WTC11 (cell line): ENCODE measurements at regions not wholly inside any gene's neighbourhood (a gene's known extent, or its start where the extent isn't known, plus 50 kb on each side); places are given as distances from the start of the nearest gene placed in this dataset.

Experiments used
- IRF2 ChIP-seq: sonication (generic); formaldehyde crosslinking; IDR thresholded peaks from 2 replicates; pipeline ENCODE4 v1.8.0; 2022; ENCODE audit warnings: low read depth, missing genetic modification reagents, borderline replicate concordance
- JUN ChIP-seq: sonication (generic); formaldehyde crosslinking; IDR thresholded peaks from 2 replicates; pipeline ENCODE4 v1.8.0; 2023; ENCODE audit warnings: mild to moderate bottlenecking, missing genetic modification reagents
- SMAD3 ChIP-seq: sonication (generic); formaldehyde crosslinking; IDR thresholded peaks from 2 replicates; pipeline ENCODE4 v1.8.0; 2022; ENCODE audit warnings: missing genetic modification reagents, mild to moderate bottlenecking, borderline replicate concordance
- SMAD4 ChIP-seq: sonication (generic); formaldehyde crosslinking; IDR thresholded peaks from 2 replicates; pipeline ENCODE4 v1.8.0; 2022; ENCODE audit warnings: mild to moderate bottlenecking, missing genetic modification reagents
- SP1 ChIP-seq: sonication (generic); formaldehyde crosslinking; conservative IDR thresholded peaks from 2 replicates; pipeline ENCODE4 v1.8.1; 2022; ENCODE audit warnings: missing genetic modification reagents
- TCF7 ChIP-seq: sonication (generic); formaldehyde crosslinking; IDR thresholded peaks from 2 replicates; pipeline ENCODE4 v1.8.0; 2022; ENCODE audit warnings: mild to moderate bottlenecking, low read depth, missing genetic modification reagents, moderate library complexity
- ZNF317 ChIP-seq: sonication (generic); formaldehyde crosslinking; IDR thresholded peaks from 2 replicates; pipeline ENCODE4 v1.8.1; 2023; ENCODE audit warnings: low read depth, mild to moderate bottlenecking, moderate library complexity, missing genetic modification reagents, borderline replicate concordance
- ZNF423 ChIP-seq: fragments of 250-450 bp; sonication (Bioruptor Pico); IDR thresholded peaks from 2 replicates; pipeline ENCODE4 v2.1.2; 2022; ENCODE audit warnings: mild to moderate bottlenecking, moderate library complexity
- TF ChIP-seq, protein P1 (sequence below): fragments of 200-600 bp; IDR thresholded peaks from 2 replicates; pipeline ENCODE4 v1.8.0; 2022; ENCODE audit warnings: antibody characterized with exemption
- TF ChIP-seq, protein P2 (sequence below): sonication (generic); formaldehyde crosslinking; IDR thresholded peaks from 2 replicates; pipeline ENCODE4 v1.8.0; 2022; ENCODE audit warnings: mild to moderate bottlenecking, missing genetic modification reagents
- TF ChIP-seq, protein P3 (sequence below): sonication (generic); formaldehyde crosslinking; IDR thresholded peaks from 2 replicates; pipeline ENCODE4 v1.8.0; 2022; ENCODE audit warnings: mild to moderate bottlenecking, missing genetic modification reagents
- TF ChIP-seq, protein P4 (sequence below): sonication (generic); formaldehyde crosslinking; conservative IDR thresholded peaks from 2 replicates; pipeline ENCODE4 v1.8.1; 2022; ENCODE audit warnings: mild to moderate bottlenecking, missing genetic modification reagents
- TF ChIP-seq, protein P5 (sequence below): sonication (generic); formaldehyde crosslinking; IDR thresholded peaks from 2 replicates; pipeline ENCODE4 v1.8.0; 2023; ENCODE audit warnings: missing genetic modification reagents, mild to moderate bottlenecking, borderline replicate concordance
- TF ChIP-seq, protein P6 (sequence below): fragments of 250-450 bp; sonication (Bioruptor Pico); IDR thresholded peaks from 2 replicates; pipeline ENCODE4 v1.9.0; 2021; ENCODE audit warnings: moderate library complexity, mild to moderate bottlenecking, inconsistent platforms, borderline replicate concordance

DNA sequence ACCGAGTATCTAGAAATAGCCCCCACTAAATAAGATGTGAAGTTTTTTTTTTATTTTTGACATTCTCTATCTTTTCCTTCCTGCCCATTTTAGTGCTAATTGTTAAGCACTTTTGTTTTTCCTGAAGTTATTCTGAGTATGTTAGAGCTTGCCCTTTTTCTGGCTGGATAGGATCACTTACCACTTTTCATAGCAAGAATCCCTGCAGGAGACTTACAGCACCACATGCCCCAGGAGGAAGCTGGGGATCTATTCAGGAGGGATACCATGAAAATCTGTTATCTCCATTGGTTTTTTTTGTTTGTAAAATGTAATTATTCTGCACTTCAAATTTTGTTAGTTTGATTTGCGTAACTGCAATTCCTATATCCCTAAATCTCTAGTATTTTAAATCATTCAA, 968.4 kb downstream of the ZPLD1 start:
- TF ChIP-seq ZNF423 (no peak), ZNF317 (CRISPR knock-in tag) (no peak), IRF2 (no peak), SP1 (CRISPR knock-in tag) (no peak), JUN (CRISPR knock-in tag) (no peak), SMAD3 (CRISPR knock-in tag) (no peak), SMAD4 (CRISPR knock-in tag) (no peak), TCF7 (no peak)
- TF ChIP-seq, protein P1, sequence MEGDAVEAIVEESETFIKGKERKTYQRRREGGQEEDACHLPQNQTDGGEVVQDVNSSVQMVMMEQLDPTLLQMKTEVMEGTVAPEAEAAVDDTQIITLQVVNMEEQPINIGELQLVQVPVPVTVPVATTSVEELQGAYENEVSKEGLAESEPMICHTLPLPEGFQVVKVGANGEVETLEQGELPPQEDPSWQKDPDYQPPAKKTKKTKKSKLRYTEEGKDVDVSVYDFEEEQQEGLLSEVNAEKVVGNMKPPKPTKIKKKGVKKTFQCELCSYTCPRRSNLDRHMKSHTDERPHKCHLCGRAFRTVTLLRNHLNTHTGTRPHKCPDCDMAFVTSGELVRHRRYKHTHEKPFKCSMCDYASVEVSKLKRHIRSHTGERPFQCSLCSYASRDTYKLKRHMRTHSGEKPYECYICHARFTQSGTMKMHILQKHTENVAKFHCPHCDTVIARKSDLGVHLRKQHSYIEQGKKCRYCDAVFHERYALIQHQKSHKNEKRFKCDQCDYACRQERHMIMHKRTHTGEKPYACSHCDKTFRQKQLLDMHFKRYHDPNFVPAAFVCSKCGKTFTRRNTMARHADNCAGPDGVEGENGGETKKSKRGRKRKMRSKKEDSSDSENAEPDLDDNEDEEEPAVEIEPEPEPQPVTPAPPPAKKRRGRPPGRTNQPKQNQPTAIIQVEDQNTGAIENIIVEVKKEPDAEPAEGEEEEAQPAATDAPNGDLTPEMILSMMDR, result no peak
- TF ChIP-seq, protein P2, sequence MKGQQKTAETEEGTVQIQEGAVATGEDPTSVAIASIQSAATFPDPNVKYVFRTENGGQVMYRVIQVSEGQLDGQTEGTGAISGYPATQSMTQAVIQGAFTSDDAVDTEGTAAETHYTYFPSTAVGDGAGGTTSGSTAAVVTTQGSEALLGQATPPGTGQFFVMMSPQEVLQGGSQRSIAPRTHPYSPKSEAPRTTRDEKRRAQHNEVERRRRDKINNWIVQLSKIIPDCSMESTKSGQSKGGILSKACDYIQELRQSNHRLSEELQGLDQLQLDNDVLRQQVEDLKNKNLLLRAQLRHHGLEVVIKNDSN (CRISPR knock-in tag), result no peak
- TF ChIP-seq, protein P3, sequence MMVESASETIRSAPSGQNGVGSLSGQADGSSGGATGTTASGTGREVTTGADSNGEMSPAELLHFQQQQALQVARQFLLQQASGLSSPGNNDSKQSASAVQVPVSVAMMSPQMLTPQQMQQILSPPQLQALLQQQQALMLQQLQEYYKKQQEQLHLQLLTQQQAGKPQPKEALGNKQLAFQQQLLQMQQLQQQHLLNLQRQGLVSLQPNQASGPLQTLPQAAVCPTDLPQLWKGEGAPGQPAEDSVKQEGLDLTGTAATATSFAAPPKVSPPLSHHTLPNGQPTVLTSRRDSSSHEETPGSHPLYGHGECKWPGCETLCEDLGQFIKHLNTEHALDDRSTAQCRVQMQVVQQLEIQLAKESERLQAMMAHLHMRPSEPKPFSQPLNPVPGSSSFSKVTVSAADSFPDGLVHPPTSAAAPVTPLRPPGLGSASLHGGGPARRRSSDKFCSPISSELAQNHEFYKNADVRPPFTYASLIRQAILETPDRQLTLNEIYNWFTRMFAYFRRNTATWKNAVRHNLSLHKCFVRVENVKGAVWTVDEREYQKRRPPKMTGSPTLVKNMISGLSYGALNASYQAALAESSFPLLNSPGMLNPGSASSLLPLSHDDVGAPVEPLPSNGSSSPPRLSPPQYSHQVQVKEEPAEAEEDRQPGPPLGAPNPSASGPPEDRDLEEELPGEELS (CRISPR knock-in tag), result no peak
- TF ChIP-seq, protein P4, sequence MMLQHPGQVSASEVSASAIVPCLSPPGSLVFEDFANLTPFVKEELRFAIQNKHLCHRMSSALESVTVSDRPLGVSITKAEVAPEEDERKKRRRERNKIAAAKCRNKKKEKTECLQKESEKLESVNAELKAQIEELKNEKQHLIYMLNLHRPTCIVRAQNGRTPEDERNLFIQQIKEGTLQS (CRISPR knock-in tag), result no peak
- TF ChIP-seq, protein P5, sequence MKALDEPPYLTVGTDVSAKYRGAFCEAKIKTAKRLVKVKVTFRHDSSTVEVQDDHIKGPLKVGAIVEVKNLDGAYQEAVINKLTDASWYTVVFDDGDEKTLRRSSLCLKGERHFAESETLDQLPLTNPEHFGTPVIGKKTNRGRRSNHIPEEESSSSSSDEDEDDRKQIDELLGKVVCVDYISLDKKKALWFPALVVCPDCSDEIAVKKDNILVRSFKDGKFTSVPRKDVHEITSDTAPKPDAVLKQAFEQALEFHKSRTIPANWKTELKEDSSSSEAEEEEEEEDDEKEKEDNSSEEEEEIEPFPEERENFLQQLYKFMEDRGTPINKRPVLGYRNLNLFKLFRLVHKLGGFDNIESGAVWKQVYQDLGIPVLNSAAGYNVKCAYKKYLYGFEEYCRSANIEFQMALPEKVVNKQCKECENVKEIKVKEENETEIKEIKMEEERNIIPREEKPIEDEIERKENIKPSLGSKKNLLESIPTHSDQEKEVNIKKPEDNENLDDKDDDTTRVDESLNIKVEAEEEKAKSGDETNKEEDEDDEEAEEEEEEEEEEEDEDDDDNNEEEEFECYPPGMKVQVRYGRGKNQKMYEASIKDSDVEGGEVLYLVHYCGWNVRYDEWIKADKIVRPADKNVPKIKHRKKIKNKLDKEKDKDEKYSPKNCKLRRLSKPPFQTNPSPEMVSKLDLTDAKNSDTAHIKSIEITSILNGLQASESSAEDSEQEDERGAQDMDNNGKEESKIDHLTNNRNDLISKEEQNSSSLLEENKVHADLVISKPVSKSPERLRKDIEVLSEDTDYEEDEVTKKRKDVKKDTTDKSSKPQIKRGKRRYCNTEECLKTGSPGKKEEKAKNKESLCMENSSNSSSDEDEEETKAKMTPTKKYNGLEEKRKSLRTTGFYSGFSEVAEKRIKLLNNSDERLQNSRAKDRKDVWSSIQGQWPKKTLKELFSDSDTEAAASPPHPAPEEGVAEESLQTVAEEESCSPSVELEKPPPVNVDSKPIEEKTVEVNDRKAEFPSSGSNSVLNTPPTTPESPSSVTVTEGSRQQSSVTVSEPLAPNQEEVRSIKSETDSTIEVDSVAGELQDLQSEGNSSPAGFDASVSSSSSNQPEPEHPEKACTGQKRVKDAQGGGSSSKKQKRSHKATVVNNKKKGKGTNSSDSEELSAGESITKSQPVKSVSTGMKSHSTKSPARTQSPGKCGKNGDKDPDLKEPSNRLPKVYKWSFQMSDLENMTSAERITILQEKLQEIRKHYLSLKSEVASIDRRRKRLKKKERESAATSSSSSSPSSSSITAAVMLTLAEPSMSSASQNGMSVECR (CRISPR knock-in tag), result no peak
- TF ChIP-seq, protein P6, sequence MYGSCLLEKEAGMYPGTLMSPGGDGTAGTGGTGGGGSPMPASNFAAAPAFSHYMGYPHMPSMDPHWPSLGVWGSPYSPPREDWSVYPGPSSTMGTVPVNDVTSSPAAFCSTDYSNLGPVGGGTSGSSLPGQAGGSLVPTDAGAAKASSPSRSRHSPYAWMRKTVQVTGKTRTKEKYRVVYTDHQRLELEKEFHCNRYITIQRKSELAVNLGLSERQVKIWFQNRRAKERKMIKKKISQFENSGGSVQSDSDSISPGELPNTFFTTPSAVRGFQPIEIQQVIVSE (CRISPR knock-in tag), result no peak
